ENCODE measurements at regions not wholly inside any gene's neighbourhood (a gene's known extent, or its start where the extent isn't known, plus 50 kb on each side); places are given as distances from the start of the nearest gene placed in this dataset.

GRCh38 chr6:109297406-109298110 lies 84.7 kb downstream of the CD164 start:
- TF ChIP-seq EZH2 (IDR thresholded peaks at IDR 0.05; ENCODE audit: borderline replicate concordance, low read depth, low read length, severe bottlenecking) (no peak), POLR2AphosphoS5 (IDR thresholded peaks at IDR 0.05; ENCODE audit: insufficient read depth, low read depth, low read length) (no peak), CTCF (IDR thresholded peaks at IDR 0.05; ENCODE audit: extremely low read depth in 1 of 2, insufficient read depth in 1 of 2, low read depth in 1 of 2, low read length in 2 of 2) (no peak), POLR2A (IDR thresholded peaks at IDR 0.05; ENCODE audit: low read depth, low read length) (no peak), JUN (IDR thresholded peaks at IDR 0.05; ENCODE audit: borderline replicate concordance, insufficient read depth, insufficient read length, low read depth) (no peak), MYC (IDR thresholded peaks at IDR 0.05; ENCODE audit: low read depth, low read length) (no peak)
